Endometrial microvascular endothelial cells (primary cell): ENCODE measurements at regions not wholly inside any gene's neighbourhood (a gene's known extent, or its start where the extent isn't known, plus 50 kb on each side); places are given as distances from the start of the nearest gene placed in this dataset.

Source experiments
- in situ Hi-C: cut with HindIII; loops from 2 replicates; pipeline ENCODE4 v1.10.0; 2017; ENCODE audit warnings: low sequenced_read_pairs, low pct_unique_long_range_greater_than_20kb; ENCODE audit errors: inconsistent ontology term

- in situ Hi-C loops: no loop called here
Measured at GRCh38 chr7:81549484-81550016, 220.3 kb downstream of the HGF start.

GRCh38 chr7:81534996-81535395 lies 234.9 kb downstream of the HGF start:
- in situ Hi-C loops: no loop called here

- in situ Hi-C loops: no loop called here
Measured at GRCh38 chr7:81534446-81534845, 235.4 kb downstream of the HGF start.

GRCh38 chr7:81533931-81534330 lies 235.9 kb downstream of the HGF start:
- in situ Hi-C loops: no loop called here

- in situ Hi-C loops: no loop called here
Measured at GRCh38 chr7:81533426-81533825, 236.4 kb downstream of the HGF start.

- in situ Hi-C loops: no loop called here
Measured at GRCh38 chr7:81529785-81530184, 240.1 kb downstream of the HGF start.

- in situ Hi-C loops: no loop called here
Measured at GRCh38 chr7:81527651-81528050, 242.2 kb downstream of the HGF start.

- in situ Hi-C loops: no loop called here
Measured at GRCh38 chr7:81526971-81527370, 242.9 kb downstream of the HGF start.

GRCh38 chr7:81525841-81526240 lies 244.0 kb downstream of the HGF start:
- in situ Hi-C loops: no loop called here

GRCh38 chr7:81519886-81520285 lies 250.0 kb downstream of the HGF start:
- in situ Hi-C loops: loop anchor here (25.0 kb wide), 1 partner anchor 1092 kb away; no protein-coding TSS in a partner anchor

- in situ Hi-C loops: loop anchor here (25.0 kb wide), 1 partner anchor 1095 kb away; no protein-coding TSS in a partner anchor
Measured at GRCh38 chr7:81516898-81517297, 252.9 kb downstream of the HGF start.

- in situ Hi-C loops: loop anchor here (25.0 kb wide), 1 partner anchor 1097 kb away; no protein-coding TSS in a partner anchor
Measured at GRCh38 chr7:81515009-81515408, 254.8 kb downstream of the HGF start.

GRCh38 chr7:81514546-81514945 lies 255.3 kb downstream of the HGF start:
- in situ Hi-C loops: loop anchor here (25.0 kb wide), 1 partner anchor 1098 kb away; no protein-coding TSS in a partner anchor

GRCh38 chr7:81510122-81510521 lies 259.7 kb downstream of the HGF start:
- in situ Hi-C loops: loop anchor here (25.0 kb wide), 1 partner anchor 1102 kb away; no protein-coding TSS in a partner anchor

- in situ Hi-C loops: loop anchor here (25.0 kb wide), 1 partner anchor 1105 kb away; no protein-coding TSS in a partner anchor
Measured at GRCh38 chr7:81507221-81507620, 262.6 kb downstream of the HGF start.

- in situ Hi-C loops: loop anchor here (25.0 kb wide), 1 partner anchor 1106 kb away; no protein-coding TSS in a partner anchor
Measured at GRCh38 chr7:81506609-81507008, 263.2 kb downstream of the HGF start.

- in situ Hi-C loops: loop anchor here (25.0 kb wide), 1 partner anchor 1109 kb away; no protein-coding TSS in a partner anchor
Measured at GRCh38 chr7:81503771-81504170, 266.1 kb downstream of the HGF start.

GRCh38 chr7:81503336-81503735 lies 266.5 kb downstream of the HGF start:
- in situ Hi-C loops: loop anchor here (25.0 kb wide), 1 partner anchor 1109 kb away; no protein-coding TSS in a partner anchor

GRCh38 chr7:81501220-81501619 lies 268.6 kb downstream of the HGF start:
- in situ Hi-C loops: loop anchor here (25.0 kb wide), 1 partner anchor 1111 kb away; no protein-coding TSS in a partner anchor

- in situ Hi-C loops: loop anchor here (25.0 kb wide), 1 partner anchor 1112 kb away; no protein-coding TSS in a partner anchor
Measured at GRCh38 chr7:81500631-81501030, 269.2 kb downstream of the HGF start.
